Fibroblast of mammary gland (primary cell): ENCODE measurements at regions not wholly inside any gene's neighbourhood (a gene's known extent, or its start where the extent isn't known, plus 50 kb on each side); places are given as distances from the start of the nearest gene placed in this dataset.

Source experiments
- DNase-seq: peaks from one replicate; pipeline ENCODE4 v3.0.0-alpha.2; 2010; ENCODE audit warnings: low read depth
- H3K4me3 ChIP-seq: 2 replicates; pipeline ENCODE4 v1.5.1; 2011; ENCODE audit warnings: low read depth, mild to moderate bottlenecking, low read length, moderate library complexity; ENCODE audit not compliant: control insufficient read depth
- CTCF ChIP-seq: conservative IDR thresholded peaks from 2 replicates; pipeline ENCODE4 v1.5.1; 2011; ENCODE audit warnings: low read depth, low read length, inconsistent platforms; ENCODE audit not compliant: control insufficient read depth, insufficient read depth

- TF ChIP-seq CTCF = no peak
- H3K4me3 ChIP-seq = no peak overlapping the region
- no peak for DNase-seq
Observed at GRCh38 chr1:208717525-208717924, 473.3 kb upstream of the PLXNA2 start.

- H3K4me3 ChIP-seq = no peak overlapping the region
- no peak for DNase-seq
- TF ChIP-seq CTCF = no peak
Observed at GRCh38 chr1:208722592-208722991, 478.4 kb upstream of the PLXNA2 start.

- no peak for DNase-seq
- no peak for TF ChIP-seq CTCF
- H3K4me3 ChIP-seq = no peak overlapping the region
Observed at GRCh38 chr1:208724079-208724478, 479.9 kb upstream of the PLXNA2 start.

DNA sequence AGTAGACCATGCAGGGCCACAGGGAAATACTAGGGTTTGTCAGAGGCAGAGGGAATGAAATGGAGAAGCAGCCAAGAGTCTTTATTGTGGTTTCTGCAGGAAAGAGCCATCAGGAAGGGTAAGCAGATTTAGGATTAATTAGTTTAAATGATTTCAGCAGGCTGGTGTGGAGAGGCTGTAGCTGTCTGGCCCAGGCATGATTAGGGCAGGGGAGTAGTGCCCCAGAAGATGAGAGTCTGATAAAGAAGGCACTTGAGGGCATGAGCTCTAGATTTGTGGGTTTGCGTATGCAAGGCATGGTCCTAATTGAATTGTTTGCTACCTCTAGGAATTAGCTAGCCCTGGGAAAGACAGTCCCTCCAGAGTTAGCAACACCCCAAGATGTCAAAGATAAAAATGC is 484.6 kb upstream of the PLXNA2 start:
- no peak overlapping the region for H3K4me3 ChIP-seq
- no peak for DNase-seq
- no peak for TF ChIP-seq CTCF

DNA sequence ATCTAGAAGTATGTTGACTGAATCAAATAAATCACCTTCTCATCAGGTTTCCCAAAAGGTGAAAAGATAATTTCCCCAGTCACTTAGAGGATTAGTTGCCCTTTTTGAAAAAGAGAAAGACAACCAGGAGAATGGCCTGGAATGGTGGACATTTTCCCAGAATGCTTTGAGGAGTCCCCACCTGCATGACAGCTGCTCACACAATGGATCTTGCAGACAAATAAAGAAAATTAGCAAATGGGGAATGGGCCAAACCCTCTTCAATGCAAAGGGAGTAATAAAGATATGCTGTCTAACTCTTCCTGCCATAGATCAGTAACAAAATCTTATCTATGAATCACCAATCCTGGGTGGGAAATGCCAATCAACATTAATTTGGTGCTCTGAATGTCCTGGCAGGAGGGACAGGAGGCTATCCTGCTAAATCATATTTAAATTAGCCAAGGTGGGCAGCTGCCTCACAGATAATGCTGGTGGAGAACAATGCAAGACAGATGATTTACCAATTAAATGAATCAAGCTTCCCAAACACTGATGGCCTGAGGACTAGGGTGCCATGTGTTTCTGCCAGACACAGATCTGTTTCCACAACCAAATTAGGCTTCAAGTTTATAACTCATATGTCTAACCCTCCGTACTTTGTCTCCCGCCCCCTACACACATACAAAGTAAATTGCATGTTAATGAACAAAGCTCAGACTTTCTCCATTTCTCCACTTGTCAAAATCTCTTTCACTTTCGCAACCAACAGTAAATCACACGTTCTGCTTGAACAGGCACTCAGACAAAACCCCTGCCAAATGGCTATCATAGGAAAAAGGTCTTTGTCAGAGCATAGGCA is 488.0 kb upstream of the PLXNA2 start:
- no peak for DNase-seq
- TF ChIP-seq CTCF = no peak
- no peak overlapping the region for H3K4me3 ChIP-seq

GRCh38 chr1:208737161-208737560 is 493.0 kb upstream of the PLXNA2 start:
- no peak for TF ChIP-seq CTCF
- H3K4me3 ChIP-seq = no peak overlapping the region
- no peak for DNase-seq
